HG03159 (cell line): ENCODE measurements at regions not wholly inside any gene's neighbourhood (a gene's known extent, or its start where the extent isn't known, plus 50 kb on each side); places are given as distances from the start of the nearest gene placed in this dataset.
"Not testable (repeated sequence)": the region's sequence is repeated elsewhere in the genome, so short reads cannot be mapped to it uniquely, and the experiment has no call there.

Experiments used
- ATAC-seq: cut with Tn5 transposase; IDR thresholded peaks from one replicate; pipeline ENCODE4 v1.9.1; 2021; ENCODE audit warnings: mild to moderate bottlenecking, moderate library complexity; ENCODE audit not compliant: unreplicated experiment

DNA sequence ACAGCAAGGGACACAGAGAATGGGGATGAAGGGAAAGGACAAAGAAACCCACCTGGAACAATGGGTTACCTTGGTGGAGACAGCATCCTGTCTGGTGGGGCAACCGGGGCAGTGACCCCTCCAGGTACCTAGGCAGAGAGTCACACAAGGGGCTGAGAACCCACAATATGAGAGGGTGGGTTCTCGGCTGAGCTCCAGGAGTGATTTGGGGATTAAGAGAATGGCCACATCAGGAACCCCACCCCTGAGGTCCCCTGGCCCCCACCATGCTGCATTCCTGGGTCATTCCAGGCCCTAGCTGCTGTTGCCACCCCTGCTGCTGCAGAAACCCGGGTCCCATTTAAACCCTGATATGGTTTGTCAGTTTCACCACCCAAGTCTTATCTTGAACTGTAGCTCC lies 172.3 kb downstream of the RTP5 start:
- no peak for ATAC-seq

DNA sequence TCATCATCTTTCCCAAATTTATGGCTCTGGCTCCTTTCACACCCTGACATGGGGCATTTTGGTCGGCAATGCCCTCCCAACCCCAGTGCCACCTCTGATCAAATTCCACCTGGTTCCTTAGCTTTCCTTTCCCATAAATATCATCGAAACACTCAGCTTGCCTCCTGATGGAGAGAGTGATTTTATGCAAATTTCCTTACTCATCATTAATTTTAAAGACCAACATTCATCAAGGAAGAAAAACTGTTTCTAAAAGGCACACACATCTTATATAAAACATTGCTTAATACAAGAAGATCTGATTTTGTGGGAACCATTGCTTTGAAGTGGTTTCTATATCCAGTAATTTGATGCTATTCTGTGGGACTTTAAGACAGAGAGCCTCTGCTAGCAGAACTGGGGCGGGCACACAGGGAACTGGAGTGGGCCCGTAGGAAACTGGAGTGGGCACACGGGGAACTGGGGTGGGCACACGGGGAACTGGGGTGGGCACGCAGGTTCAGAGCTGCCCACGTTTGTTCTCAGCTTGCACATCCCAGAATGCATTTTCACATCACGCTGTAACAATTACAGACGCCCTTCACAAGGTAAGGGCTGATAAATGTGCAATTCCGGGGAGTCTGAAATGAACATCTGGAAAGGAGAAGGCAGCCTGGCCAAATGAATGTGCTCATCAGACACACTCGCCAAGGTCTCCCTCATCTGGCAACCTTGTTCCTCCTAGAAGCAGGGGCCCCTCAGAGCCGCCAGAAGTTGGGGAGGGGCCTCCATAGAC lies 174.2 kb downstream of the RTP5 start:
- no peak for ATAC-seq

DNA sequence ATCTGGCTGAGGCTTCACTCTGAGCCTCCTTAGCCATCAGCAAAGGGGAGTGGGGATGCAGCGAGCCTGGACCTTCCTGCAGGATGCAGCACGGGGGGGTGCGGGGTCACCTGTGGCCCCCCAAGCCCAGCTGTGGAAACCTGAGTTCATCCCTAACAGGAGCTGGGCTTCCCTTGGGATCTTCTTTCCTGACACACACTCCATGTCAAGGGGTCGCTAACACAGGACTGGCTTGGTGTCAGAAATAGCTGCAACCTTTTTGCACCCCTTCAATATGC lies 174.7 kb downstream of the RTP5 start:
- no peak for ATAC-seq

DNA sequence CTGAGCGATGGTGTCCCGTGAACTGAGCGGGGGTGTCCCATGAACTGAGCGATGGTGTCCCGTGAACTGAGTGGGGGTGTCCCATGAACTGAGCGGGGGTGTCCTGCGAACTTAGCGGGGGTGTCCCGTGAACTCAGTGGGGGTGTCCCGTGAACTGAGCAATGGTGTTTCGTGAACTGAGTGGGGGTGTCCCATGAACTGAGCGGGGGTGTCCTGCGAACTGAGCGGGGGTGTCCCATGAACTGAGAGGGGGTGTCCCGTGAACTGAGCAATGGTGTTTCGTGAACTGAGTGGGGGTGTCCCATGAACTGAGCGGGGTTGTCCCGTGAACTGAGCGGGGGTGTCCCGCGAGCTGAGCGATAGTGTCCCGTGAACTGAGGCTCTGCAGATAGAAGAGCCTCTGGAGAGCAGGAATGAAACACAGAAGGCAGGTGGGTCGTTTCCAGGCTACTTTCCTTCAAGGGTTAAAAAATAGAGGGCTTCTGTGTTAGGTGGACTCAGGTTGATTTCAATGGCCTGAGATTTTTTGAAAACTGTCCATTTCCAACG lies 176.1 kb downstream of the RTP5 start:
- not testable (repeated sequence) for ATAC-seq

DNA sequence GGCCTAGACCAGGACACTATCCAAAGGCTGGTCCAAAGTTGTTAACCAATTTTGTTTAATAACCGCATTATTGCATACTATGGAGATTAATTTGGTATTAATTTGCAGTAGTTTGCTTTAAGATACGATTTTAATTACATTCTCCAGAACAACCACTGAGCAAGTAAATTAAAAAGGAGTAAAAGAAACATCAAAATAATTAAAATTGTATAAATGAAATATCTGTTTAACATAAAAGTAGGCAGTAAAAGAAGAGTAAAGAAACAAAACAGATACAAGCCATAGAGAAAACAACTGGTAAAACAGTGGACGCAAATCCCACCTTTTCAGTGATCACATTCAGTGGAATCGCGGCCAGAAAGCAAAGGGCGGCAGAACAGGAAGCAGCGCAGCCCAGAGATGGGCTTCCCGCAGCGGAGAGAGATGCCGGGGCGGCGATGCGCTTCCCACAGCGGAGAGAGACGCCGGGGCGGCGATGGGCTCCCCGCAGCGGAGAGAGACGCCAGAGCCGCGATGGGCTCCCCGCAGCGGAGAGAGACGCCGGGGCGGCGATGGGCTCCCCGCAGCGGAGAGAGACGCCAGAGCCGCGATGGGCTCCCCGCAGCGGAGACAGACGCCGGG lies 176.8 kb downstream of the RTP5 start:
- no peak for ATAC-seq

DNA sequence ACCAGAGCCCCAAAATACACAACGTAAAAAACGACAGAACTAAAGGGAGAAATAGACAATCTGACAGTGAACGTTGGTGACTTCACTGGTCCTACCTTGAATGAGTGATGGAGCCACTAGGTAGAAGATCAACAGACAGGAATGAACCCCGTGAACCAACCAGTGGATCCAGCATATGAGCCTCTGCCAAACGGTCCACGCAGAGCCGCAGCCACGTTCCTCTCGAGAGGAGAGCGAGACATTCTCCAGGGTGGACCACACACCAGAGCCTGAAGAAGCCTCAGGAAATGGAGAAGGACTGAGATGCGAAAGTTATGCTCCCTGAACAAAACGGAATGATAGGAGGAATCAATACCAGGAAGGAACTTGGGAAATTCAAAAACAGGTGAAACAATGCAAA lies 178.4 kb downstream of the RTP5 start:
- ATAC-seq = no peak

DNA sequence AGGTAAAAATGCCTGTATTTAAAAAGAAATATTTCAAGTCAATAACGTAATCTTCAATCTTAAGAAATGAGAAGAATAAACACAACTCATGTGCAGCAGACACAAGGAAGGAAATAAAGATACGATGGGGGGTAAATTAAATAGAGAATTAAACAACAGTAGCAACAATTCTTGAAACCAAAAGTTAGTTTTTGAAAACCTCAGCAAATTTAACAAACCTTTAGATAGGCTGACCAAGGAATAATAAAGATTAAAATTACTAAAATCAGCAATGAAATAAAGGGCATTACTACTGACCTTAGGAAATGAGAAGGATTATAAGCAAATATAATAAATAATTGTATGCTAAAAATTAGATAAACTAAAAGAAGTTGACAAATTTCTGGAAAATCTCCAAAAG lies 178.9 kb downstream of the RTP5 start:
- ATAC-seq = no peak

DNA sequence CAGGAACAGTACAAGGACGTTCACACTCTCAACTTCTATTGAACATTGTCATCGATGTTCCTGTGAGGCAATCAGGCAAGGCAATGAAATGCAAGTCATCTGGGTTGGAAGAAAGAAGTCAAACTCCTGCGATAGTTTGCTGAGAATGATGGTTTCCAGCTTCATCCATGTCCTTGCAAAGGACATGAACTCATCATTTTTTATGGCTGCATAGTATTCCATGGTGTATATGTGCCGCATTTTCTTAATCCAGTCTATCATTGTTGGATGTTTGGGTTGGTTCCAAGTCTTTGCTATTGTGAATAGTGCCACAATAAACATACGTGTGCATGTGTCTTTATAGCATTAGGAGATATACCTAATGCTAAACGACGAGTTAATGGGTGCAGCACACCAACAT lies 180.0 kb downstream of the RTP5 start:
- not testable (repeated sequence) for ATAC-seq

DNA sequence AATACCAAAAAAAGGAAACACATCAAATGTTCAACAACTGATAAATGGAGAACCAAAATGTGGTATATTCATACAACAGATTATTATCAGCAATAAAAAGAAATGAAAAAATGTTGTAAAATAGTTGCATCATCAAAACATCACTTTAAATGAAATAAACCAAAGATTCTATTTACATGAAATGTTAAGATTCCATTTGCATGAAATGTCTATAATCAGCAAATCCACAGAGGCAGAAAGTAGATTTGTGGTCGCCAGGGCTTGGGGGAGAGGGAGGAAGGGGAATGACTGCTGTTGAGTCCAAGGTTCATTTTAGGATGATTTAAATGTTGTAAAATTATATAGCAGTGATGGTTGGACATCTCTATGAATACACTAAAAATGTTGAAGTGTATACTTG lies 181.9 kb downstream of the RTP5 start:
- ATAC-seq = no peak

DNA sequence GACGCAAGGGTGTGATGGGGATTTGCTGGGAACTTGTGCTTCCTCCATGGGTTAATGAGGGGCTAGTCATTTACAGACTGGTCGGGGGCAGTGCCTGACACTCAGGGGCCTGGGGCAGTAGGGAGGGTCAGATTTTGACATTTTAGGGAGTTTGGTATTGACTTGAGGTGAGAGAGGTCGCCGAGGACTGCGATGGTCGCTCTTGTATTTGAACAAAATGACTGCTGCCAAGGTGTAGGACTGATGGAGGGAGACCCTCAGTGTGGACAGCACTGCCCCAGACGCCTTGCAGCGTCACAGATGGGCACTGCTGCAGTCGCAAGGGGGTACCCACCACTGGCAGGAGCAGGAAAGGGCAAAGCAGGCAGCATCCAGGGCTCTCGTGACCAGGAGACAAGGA lies 182.9 kb downstream of the RTP5 start:
- no peak for ATAC-seq

DNA sequence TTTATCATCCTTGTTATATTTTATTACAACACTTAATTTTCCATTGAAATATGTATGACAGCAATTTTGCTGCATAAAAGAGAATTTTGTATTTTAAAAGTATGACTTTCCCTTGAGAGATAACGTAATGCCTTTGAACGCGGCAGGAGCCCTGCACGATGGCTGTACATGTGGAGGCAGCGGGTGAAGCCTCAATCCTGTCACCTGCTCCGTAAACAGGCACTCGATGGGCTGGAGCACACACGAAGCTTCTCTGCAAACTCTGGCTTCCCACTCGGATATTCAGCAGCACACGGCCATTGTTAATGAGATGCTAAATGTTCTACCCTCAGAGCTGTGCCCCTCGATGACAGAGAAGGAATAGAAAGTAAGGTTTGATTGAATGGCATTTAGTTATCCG lies 184.4 kb downstream of the RTP5 start:
- no peak for ATAC-seq

DNA sequence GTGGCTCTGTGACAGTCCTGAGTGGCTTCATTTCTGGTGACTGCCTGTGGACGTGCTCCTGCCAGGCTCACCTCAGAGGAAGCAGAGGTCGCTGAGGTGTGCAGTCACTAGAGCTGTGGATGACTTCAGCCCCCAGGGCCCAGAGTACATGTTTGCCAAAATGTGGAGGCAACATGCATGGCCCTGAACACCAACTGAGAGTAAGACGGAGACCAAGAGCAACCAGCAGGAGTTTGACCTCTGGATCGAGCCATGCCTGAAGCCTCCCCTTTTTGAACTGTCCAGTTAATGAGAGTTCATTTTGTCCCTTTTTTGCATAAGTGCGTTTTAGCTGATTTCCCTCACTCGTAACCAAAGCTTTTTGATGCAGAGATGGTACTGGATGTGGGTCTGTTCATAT lies 184.9 kb downstream of the RTP5 start:
- ATAC-seq = no peak

DNA sequence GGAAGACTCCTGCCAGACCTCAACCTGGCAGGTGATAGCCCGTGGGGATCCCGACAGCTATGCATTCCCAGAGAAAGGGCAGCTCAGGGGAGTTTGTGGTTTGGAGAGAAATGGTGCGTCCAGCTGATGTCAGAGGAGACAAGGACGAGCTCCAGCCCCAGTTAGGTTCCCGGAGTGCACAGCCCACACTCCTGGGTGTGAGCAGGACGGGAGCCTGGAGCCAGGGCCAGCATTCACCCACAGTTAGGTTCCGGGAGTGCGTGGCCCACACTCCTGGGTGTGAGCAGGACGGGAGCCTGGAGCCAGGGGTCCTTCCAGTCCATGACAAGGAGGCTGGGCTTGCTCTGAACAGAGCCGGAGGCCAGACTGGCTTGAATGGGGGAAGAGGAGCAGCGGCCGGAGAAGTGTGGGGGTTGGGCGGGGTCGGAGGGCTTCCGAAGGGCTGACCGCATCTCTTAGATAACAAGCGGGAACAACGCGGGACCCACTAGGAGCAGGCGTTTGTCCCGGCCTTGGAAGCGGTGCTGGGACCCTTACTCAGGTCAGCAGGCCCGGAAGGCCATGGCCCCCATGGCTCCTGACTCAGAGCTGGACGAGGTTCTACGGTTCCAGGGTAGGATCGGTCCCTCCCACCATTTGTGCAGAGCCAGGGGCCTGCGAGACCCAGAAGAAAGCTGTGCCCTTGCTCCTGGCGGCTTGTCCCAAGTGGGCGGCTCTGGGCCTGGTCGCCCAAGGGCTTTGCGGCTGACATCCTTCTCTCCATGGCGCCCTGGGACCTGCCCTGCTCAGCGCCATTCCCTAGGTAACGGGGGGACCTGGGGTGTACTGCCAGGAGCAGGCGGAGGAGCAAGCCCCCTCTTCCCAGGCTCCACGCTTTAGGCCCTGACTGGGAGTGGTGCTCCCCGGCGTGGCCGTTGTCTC lies 185.6 kb downstream of the RTP5 start:
- no peak for ATAC-seq

DNA sequence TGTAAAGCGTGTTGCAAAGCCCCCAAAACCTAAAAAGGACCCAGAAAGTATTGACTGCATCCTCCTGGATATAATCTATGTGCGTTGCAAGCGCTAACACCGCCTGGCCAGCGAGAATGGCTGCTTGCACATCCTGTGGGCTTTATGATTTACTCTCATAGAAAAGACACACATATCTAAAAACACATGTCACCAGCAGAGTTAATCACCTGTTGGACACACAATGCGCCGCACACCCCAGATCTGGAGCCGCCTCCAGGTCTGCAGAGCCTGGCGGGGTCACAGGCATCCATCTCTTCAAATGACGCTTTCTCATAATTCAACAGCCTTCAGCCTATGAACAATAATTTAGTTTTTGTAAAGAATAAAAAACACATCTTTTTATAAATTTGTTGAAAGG lies 186.5 kb downstream of the RTP5 start:
- ATAC-seq = no peak

DNA sequence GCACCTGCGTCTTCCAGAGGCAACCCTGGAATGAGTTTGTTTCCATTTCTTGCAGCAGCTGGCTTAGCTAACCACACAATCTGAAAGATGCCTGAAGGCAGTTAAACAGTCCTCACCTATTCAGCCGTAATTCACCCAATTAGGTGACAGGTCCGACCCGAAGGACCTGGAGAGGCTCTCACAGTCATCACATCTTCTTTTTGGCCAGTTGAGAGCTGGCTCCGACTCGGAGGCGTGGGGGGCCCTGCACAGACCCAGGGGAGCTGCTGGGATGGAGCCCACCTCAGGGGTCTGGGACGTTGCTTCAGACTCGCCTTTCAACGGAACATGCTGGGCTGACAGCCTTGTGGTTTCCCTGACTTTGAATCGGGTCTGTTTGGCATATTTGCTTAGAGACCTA lies 187.3 kb downstream of the RTP5 start:
- no peak for ATAC-seq

DNA sequence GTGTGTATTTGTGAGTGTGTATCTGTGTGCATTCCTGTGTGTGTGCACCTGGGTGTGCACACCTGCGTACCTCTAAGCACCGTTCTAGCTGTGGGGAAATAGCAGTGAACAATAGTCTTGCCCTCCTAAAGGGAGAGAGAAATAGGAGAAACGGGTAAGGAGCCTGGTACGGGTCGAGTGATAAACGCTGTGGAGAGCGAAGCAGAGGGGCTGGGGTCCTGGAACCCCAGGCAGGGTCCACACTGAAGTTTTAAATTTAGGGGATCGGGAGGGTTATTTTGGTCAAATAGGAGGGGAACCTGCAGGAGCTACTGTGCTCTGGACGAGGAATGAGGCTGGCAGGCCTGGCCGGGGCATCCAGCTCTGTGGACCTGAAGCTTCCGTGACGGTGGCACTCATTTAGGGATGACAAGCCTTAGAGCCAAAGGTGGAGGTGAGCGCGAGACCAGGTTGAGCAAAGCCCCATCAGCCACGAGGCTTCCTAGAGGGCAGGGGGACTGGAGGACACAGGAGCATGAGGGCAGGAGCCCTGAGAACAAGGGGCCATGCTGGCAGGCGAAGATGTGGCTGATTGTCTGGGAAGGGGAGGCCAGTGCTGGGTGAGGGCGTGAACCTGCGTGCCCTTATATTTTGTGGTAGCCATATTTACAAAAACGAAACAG lies 188.0 kb downstream of the RTP5 start:
- ATAC-seq = no peak

DNA sequence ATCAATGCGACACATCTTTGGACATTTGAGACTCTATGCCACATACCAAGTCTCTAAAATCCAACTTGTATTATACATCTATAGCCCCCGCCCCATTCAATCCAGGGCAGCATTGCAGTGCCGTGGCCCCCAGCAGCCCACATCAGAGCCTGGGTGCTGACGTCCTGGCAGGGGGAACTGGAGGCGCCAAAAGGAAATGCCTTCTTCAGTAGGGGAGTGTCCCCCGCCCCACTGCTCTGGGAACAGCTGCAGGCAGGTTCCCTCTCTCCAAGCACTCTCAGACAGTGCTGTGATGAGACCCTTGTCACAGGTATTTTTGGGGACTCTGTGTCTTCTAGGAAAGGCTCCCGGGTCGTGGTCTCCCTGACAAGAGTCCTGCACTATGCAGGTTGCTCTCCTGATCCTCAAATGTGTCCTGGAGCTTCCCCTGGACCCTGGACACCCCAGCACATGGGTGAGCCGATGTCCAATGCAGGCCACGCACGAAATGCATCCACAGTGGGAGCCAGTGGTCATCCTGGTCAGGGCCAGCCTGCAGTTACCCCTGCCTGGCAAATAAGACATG lies 188.7 kb downstream of the RTP5 start:
- ATAC-seq = no peak

DNA sequence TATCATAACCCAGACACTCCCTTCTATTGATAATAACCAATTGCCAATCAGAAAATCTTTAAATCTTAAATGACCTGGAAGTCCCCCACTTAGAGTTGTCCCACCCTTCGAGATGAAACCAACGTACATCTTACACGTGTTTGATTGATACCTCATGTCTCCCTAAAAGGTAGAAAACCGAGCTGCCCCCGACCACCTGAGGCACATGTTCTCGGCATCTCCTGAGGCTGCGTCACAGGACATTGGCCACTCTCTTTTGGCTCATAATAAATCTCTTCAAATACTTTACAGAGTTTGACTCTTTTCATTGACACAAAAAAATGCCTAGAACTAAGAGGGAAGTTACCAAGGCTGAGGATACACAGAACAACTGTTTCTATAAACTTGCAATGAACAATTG lies 190.0 kb downstream of the RTP5 start:
- ATAC-seq = no peak

DNA sequence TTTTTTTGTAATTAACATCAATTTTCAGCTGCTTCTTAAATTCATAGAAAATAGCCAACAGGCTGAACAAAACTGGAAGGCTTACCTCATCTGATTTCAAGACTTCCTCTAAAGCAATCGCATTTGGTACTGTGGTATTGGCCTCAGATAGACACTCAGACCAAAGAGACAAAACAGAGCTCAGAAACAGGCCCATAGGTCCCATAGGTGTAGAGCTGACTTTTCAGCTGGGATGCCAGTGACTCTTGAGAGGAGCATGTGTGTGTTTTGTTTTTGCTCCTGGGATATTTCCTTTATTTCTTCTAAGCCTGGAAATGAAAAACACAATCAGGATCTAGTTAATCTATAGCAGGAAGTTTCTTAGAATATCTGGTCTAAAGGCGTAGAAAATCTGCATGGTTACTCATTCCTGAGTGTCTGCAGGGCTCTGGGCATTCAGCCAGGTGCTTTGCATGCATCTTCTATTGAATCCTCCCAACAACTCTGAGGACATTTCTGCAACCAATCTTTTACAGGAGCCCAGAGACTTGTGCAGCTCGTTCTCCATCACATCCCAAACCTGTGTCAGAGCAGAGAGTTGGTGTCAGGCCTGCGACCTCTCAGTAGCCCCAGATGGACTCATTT lies 190.8 kb downstream of the RTP5 start:
- ATAC-seq = no peak

DNA sequence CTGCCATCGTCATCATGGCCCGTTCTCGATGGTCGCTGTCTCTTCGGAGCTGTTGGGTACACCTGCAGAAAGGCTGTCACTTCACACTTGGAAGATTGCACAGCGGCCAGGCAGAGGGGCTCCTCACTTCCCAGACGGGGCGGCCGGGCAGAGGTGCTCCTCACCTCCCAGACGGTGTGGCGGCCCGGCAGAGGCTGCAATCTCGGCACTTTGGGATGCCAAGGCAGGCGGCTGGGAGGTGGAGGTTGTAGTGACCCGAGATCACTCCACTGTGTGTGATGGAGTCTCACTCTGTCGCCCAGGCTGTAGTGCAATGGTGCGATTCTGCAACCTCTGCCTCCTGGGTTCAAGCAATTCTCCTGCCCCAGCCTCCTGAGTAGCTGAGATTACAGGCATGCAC lies 192.4 kb downstream of the RTP5 start:
- not testable (repeated sequence) for ATAC-seq
